HepG2 (cell line): ENCODE measurements at regions not wholly inside any gene's neighbourhood (a gene's known extent, or its start where the extent isn't known, plus 50 kb on each side); places are given as distances from the start of the nearest gene placed in this dataset.

Source experiments
- ATF6 ChIP-seq: sonication (generic); formaldehyde crosslinking; conservative IDR thresholded peaks from 2 replicates; pipeline ENCODE4 v1.4.0; 2020; ENCODE audit warnings: missing genetic modification reagents
- WIZ ChIP-seq: sonication (generic); formaldehyde crosslinking; IDR thresholded peaks from 2 replicates; pipeline ENCODE4 v1.5.1; 2020; ENCODE audit warnings: mild to moderate bottlenecking, missing genetic modification reagents
- ZBTB3 ChIP-seq: sonication (generic); formaldehyde crosslinking; IDR thresholded peaks from 2 replicates; pipeline ENCODE4 v1.4.0; 2020; ENCODE audit warnings: low read depth, mild to moderate bottlenecking, moderate library complexity, missing genetic modification reagents, borderline replicate concordance
- ZNF660 ChIP-seq: sonication (generic); formaldehyde crosslinking; IDR thresholded peaks from 2 replicates; pipeline ENCODE4 v1.5.1; 2020; ENCODE audit warnings: mild to moderate bottlenecking, low read depth, missing genetic modification reagents, borderline replicate concordance

DNA sequence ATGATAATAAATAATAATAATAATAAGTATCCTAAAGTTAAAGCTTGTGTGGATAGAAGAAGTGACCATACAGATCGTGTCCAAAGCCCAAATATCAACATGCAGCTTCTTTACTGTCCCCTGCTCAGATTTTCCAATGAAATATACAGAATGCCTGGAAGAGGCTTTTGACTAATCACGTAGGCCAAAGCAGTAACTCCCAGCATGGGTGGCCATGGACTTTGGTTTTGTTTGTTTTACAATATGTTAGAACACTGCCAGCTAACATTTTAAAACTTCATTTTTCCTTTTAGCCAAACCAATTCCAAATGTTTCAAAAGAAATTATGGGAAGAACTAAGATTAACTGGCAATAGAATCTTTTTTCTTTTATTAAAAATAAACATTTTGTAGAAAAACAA lies 400.0 kb upstream of the FLRT2 start:
- no peak for TF ChIP-seq ZBTB3
- TF ChIP-seq ZNF660 = no peak
- no peak for TF ChIP-seq ATF6
- no peak for TF ChIP-seq WIZ
